ENCODE measurements at regions not wholly inside any gene's neighbourhood (a gene's known extent, or its start where the extent isn't known, plus 50 kb on each side); places are given as distances from the start of the nearest gene placed in this dataset.

DNA sequence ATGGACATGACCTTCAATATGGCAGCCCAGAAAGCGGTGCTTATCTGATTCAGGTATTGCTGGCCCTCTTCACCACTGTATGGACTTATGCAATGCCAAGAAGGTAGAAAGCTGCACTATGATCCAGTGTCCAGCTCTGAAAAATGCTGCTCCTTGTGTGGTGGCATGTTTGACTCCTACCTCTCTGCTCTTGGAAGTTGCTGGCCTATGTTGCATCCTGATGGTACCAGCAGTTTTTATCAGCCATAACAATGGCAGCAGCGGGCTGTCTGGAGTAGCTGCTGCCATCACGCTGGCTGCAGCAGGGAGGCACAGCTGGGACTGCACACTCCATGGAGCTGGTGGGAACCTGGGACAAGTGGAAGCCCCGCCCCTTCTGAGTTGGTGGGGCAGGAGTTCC, 53.1 kb upstream of the MED9 start:
- TF ChIP-seq EZH2 (IDR thresholded peaks at IDR 0.05; ENCODE audit: insufficient read depth, poor library complexity, severe bottlenecking) (no peak), EZH2phosphoT487 (IDR thresholded peaks at IDR 0.05; ENCODE audit: insufficient read depth, low read depth) (no peak)
